ENCODE measurements at regions not wholly inside any gene's neighbourhood (a gene's known extent, or its start where the extent isn't known, plus 50 kb on each side); places are given as distances from the start of the nearest gene placed in this dataset.

- Histone ChIP-seq H3F3A (ENCODE audit: insufficient read depth, low read length, poor library complexity, severe bottlenecking) (no peaks in the 10 kb centered on the region), H3K79me2 (replicated peaks; ENCODE audit: insufficient read depth, low read length) (no peaks in the 10 kb centered on the region), H3K9me3 (ENCODE audit: low read length) (no peaks in the 10 kb centered on the region), H3K27ac (ENCODE audit: low read length) (no peak overlapping the region), H3K9ac (ENCODE audit: low read length) (no peak overlapping the region), H3K4me2 (ENCODE audit: low read length) (no peak overlapping the region), H3K36me3 (ENCODE audit: insufficient read depth, low read length) (no peaks in the 10 kb centered on the region), H3K27me3 (ENCODE audit: insufficient read depth, low read depth, low read length) (no peaks in the 10 kb centered on the region), H2AFZ (ENCODE audit: low read depth, low read length) (no peak overlapping the region), H3K9me2 (ENCODE audit: insufficient read depth, low read length) (no peaks in the 10 kb centered on the region), H4K20me1 (ENCODE audit: insufficient read depth) (no peaks in the 10 kb centered on the region), H3K4me3 (ENCODE audit: low read length) (no peak overlapping the region)
- TF ChIP-seq CTCF (IDR thresholded peaks at IDR 0.05; ENCODE audit: poor library complexity, severe bottlenecking) (no peak), TAF1 (IDR thresholded peaks at IDR 0.05; ENCODE audit: low read depth) (no peak), SMC3 (conservative IDR thresholded peaks at IDR 0.05; ENCODE audit: poor library complexity) (no peak), REST (IDR thresholded peaks at IDR 0.05; ENCODE audit: borderline replicate concordance) (no peak), POLR2AphosphoS5 (IDR thresholded peaks at IDR 0.05) (no peak), MXI1 (conservative IDR thresholded peaks at IDR 0.05; ENCODE audit: poor library complexity, severe bottlenecking) (no peak), RAD21 (conservative IDR thresholded peaks at IDR 0.05) (no peak), EP300 (conservative IDR thresholded peaks at IDR 0.05; ENCODE audit: poor library complexity, severe bottlenecking) (no peak), EZH2 (IDR thresholded peaks at IDR 0.05; ENCODE audit: borderline replicate concordance, insufficient read depth, low read length, poor library complexity, severe bottlenecking) (no peak)
Measured at GRCh38 chr2:59353306-59353921, 1112.3 kb upstream of the FANCL start.

GRCh38 chr2:59342166-59342565 lies 1101.0 kb upstream of the FANCL start:
- Histone ChIP-seq H3K9ac (ENCODE audit: low read length) (no peak overlapping the region), H2AFZ (ENCODE audit: low read depth, low read length) (no peak overlapping the region), H3K27me3 (ENCODE audit: insufficient read depth, low read depth, low read length) (no peaks in the 10 kb centered on the region), H3K36me3 (ENCODE audit: insufficient read depth, low read length) (no peaks in the 10 kb centered on the region), H3F3A (ENCODE audit: insufficient read depth, low read length, poor library complexity, severe bottlenecking) (no peaks in the 10 kb centered on the region), H3K4me2 (ENCODE audit: low read length) (no peak overlapping the region), H3K9me3 (ENCODE audit: low read length) (no peaks in the 10 kb centered on the region), H3K9me2 (ENCODE audit: insufficient read depth, low read length) (no peaks in the 10 kb centered on the region), H3K27ac (ENCODE audit: low read length) (no peak overlapping the region), H3K4me3 (ENCODE audit: low read length) (no peak overlapping the region), H3K79me2 (replicated peaks; ENCODE audit: insufficient read depth, low read length) (no peaks in the 10 kb centered on the region), H4K20me1 (ENCODE audit: insufficient read depth) (no peaks in the 10 kb centered on the region)
- no peak for TF ChIP-seq RAD21 (conservative IDR thresholded peaks at IDR 0.05)
- no peak for TF ChIP-seq REST (IDR thresholded peaks at IDR 0.05; ENCODE audit: borderline replicate concordance)
- no peak for TF ChIP-seq EZH2 (IDR thresholded peaks at IDR 0.05; ENCODE audit: borderline replicate concordance, insufficient read depth, low read length, poor library complexity, severe bottlenecking)
- no peak for TF ChIP-seq POLR2AphosphoS5 (IDR thresholded peaks at IDR 0.05)
- TF ChIP-seq CTCF (IDR thresholded peaks at IDR 0.05; ENCODE audit: poor library complexity, severe bottlenecking), result no peak
- TF ChIP-seq SMC3 (conservative IDR thresholded peaks at IDR 0.05; ENCODE audit: poor library complexity), result no peak
- TF ChIP-seq EP300 (conservative IDR thresholded peaks at IDR 0.05; ENCODE audit: poor library complexity, severe bottlenecking), result no peak
- TF ChIP-seq MXI1 (conservative IDR thresholded peaks at IDR 0.05; ENCODE audit: poor library complexity, severe bottlenecking), result no peak
- no peak for TF ChIP-seq TAF1 (IDR thresholded peaks at IDR 0.05; ENCODE audit: low read depth)
